ENCODE measurements at regions not wholly inside any gene's neighbourhood (a gene's known extent, or its start where the extent isn't known, plus 50 kb on each side); places are given as distances from the start of the nearest gene placed in this dataset.
"Not testable (repeated sequence)": the region's sequence is repeated elsewhere in the genome, so short reads cannot be mapped to it uniquely, and the experiment has no call there.

DNA sequence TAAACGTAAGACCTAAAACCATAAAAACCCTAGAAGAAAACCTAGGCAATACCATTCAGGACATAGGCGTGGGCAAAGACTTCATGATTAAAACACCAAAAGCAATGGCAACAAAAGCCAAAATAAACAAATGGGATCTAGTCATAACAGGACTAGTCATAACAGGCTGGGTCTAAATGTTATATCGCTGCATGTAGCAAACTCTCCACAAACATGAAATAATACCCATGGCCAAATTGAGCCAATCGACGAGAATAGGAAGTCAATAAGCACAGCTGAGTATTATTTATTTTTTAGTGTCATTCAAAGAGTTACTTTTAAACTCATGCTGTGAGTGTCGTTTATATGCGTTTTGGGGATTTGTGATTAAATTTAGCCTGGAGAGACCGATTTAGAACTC is 225.1 kb downstream of the TFEC start:
- TF ChIP-seq, protein P1, sequence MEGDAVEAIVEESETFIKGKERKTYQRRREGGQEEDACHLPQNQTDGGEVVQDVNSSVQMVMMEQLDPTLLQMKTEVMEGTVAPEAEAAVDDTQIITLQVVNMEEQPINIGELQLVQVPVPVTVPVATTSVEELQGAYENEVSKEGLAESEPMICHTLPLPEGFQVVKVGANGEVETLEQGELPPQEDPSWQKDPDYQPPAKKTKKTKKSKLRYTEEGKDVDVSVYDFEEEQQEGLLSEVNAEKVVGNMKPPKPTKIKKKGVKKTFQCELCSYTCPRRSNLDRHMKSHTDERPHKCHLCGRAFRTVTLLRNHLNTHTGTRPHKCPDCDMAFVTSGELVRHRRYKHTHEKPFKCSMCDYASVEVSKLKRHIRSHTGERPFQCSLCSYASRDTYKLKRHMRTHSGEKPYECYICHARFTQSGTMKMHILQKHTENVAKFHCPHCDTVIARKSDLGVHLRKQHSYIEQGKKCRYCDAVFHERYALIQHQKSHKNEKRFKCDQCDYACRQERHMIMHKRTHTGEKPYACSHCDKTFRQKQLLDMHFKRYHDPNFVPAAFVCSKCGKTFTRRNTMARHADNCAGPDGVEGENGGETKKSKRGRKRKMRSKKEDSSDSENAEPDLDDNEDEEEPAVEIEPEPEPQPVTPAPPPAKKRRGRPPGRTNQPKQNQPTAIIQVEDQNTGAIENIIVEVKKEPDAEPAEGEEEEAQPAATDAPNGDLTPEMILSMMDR (IDR thresholded peaks at IDR 0.05; ENCODE audit: low read depth, low read length), result no peak
- peak; percentile 50 for DNase-seq (ENCODE audit: low read depth, low spot score)
- in situ Hi-C loops (cut with HindIII; ENCODE audit: low sequenced_read_pairs), result no loop called here
- no peak overlapping the region for H3K4me3 ChIP-seq (ENCODE audit: low read depth, low read length)

DNA sequence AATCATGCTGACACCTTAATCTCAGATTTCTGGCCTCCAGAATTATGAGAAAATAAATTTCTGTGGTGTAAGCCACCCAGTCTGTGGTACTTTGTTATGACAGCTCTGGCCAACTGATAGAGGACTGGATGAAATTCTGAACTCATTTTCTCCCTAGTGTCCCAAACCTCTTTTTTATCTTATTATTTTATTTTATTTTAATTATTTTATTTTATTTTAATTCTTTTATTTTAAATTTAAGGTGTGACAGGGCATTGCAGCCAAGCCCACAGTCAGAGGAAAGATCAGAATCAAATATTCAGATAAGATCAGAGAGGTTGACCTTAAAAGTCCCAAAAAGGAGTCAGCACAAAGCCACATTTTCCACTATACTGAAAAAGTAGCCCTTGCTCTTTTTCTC is 228.1 kb downstream of the TFEC start:
- in situ Hi-C loops (cut with HindIII; ENCODE audit: low sequenced_read_pairs), result no loop called here
- DNase-seq (ENCODE audit: low read depth, low spot score), result no peak
- TF ChIP-seq, protein P1 (IDR thresholded peaks at IDR 0.05; ENCODE audit: low read depth, low read length), result no peak
- H3K4me3 ChIP-seq (ENCODE audit: low read depth, low read length), result no peak overlapping the region

DNA sequence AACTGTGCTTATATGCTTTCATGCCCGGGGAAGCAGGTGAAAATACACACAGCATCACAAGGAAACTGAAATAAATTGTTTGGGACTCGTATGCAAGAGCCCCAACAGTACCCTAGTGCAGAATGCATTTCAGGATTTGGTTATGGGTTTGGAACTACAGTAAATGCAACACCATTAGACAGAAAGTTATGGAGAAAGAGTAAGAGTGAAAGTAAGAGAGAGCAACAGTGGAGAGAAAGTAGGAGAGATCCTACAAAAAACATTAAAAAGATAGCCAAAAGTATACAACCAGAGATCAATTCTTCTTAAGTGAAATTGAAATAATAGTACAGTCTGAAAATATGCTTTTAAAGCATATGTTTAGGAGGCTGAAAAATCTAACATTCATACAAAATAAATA is 231.1 kb downstream of the TFEC start:
- H3K4me3 ChIP-seq (ENCODE audit: low read depth, low read length), result no peak overlapping the region
- TF ChIP-seq, protein P1 (IDR thresholded peaks at IDR 0.05; ENCODE audit: low read depth, low read length), result no peak
- in situ Hi-C loops (cut with HindIII; ENCODE audit: low sequenced_read_pairs), result no loop called here
- DNase-seq (ENCODE audit: low read depth, low spot score), result no peak

DNA sequence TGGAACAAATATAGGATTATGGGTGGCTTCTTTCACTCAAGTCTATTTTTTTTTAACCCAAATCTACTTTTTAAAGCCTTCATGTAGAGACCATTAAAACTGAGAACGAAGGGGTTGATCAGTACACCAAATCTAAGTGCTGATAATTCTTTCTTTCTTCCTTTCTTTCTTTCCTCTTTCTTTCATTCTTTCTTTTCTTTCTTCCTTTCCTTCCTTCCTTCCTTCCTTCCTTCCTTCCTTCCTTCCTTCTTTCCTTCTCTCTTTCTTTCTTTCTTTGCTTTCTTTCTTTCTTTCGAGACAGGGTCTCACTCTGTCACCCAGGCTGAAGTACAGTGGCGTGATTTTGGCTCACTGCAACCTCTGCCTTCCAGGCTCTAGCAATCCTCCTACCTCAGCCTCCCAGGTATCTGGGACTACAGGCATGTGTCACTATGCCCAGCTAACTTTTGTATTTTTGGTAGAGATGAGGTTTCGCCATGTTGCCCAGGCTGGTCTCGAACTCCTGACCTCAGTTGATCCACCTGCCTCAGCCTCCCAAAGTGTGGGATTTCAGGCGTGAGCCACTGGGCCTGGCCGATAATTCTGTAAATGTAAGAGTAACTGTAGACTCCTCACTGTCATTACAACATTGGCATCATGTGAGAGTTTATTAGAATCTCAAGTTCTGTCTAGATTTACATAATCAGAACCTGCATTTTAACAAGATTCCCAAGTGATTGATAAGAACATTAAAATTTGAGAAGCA is 236.4 kb downstream of the TFEC start:
- no peak overlapping the region for H3K4me3 ChIP-seq (ENCODE audit: low read depth, low read length)
- in situ Hi-C loops (cut with HindIII; ENCODE audit: low sequenced_read_pairs), result no loop called here
- TF ChIP-seq, protein P1 (IDR thresholded peaks at IDR 0.05; ENCODE audit: low read depth, low read length), result no peak
- no peak for DNase-seq (ENCODE audit: low read depth, low spot score)

DNA sequence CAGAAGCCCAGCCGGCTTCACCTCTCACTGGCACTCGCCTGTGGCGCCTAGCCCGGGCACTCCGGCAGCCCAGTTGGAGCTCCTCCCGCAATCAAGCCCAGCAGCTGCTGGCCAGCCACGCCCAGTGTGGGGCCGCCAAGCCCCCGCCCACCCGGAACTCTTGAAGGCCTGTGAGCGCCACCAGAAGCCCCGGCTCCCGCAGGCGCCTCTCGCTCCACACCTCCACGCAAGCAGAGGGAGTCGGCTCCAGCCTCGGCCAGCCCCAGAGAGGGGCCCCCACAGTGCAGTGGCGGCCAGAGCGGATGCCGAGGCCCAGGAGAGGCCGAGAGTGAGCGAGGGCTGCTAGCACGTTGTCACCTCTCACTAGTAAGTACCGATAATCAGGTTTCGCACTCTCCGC is 240.7 kb downstream of the TFEC start:
- TF ChIP-seq, protein P1 (IDR thresholded peaks at IDR 0.05; ENCODE audit: low read depth, low read length), result no peak
- H3K4me3 ChIP-seq (ENCODE audit: low read depth, low read length), result no peak overlapping the region
- DNase-seq (ENCODE audit: low read depth, low spot score), result no peak
- in situ Hi-C loops (cut with HindIII; ENCODE audit: low sequenced_read_pairs), result no loop called here

DNA sequence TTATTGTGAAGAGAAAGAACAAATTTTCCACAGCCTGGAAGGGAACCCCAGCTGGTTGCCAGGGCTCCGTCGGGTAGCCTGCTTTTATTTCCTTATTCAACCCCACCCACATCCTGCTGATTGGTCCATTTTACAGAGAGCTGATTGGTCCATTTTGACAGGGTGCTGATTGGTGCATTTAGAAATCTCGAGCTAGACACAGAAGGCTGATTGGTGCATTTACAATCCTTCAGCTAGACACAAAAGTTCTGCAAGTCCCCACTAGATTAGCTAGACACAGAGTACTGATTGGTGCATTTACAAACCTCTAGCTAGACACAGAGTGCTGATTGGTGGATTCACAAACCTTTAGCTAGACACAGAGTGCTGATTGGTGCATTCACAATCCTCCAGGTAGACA is 241.1 kb downstream of the TFEC start:
- H3K4me3 ChIP-seq (ENCODE audit: low read depth, low read length); in situ Hi-C loops (cut with HindIII; ENCODE audit: low sequenced_read_pairs); DNase-seq (ENCODE audit: low read depth, low spot score): not testable (repeated sequence)

DNA sequence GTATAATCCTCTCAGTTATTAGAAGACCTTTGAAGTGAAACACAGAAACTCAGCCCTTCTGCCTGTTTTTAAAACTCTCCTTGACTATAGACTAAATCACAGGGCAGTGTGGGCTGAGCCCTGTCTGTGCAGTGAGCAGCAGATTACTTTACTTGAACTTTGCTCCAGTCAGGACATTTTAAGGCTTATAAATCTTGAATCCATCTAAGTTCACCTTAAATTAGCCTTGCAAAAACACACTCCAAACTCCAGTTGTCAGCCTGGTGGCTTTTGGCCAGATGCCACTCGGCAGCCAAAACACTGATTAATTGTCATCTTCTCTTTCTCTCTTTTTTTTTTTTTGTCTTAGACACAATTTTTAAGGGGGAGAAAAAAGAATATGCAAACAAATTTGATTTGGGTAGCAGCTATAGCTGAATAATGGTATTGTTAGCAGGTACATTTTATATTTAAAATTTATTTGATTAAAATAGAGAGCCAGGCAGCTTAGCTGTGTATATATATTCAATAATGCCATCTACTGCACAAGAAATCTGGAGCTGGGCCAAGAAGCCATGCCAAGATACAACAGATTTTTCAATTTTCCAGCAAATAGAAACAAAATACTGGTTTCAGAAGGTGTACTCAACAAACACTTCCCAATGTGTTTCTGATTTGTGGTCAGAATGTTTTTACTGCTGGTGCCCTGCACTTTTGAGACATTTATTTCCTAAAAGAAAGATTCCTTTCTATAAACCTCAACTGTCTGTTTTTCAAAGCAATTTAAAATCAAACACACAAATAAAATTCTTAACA is 247.7 kb downstream of the TFEC start:
- in situ Hi-C loops (cut with HindIII; ENCODE audit: low sequenced_read_pairs), result no loop called here
- TF ChIP-seq, protein P1 (IDR thresholded peaks at IDR 0.05; ENCODE audit: low read depth, low read length), result no peak
- peak; percentile 26 for DNase-seq (ENCODE audit: low read depth, low spot score)
- H3K4me3 ChIP-seq (ENCODE audit: low read depth, low read length), result no peak overlapping the region
